ENCODE measurements at regions not wholly inside any gene's neighbourhood (a gene's known extent, or its start where the extent isn't known, plus 50 kb on each side); places are given as distances from the start of the nearest gene placed in this dataset.

- Histone ChIP-seq H3F3A (replicated peaks; ENCODE audit: low read depth) (no peaks in the 10 kb centered on the region), H3K27me3 (ENCODE audit: insufficient read depth) (no peaks in the 10 kb centered on the region), H3K79me2 (replicated peaks; ENCODE audit: insufficient read depth) (no peaks in the 10 kb centered on the region), H3K9me2 (ENCODE audit: insufficient read depth) (peaks cover 6% of the 10 kb centered on the region; the same call in 1 of the 2 replicates), H2AFZ (no peak overlapping the region), H3K4me2 (no peak overlapping the region), H3K36me3 (ENCODE audit: insufficient read depth) (no peaks in the 10 kb centered on the region), H4K20me1 (replicated peaks; ENCODE audit: insufficient read depth) (no peaks in the 10 kb centered on the region), H3K4me3 (no peak overlapping the region), H3K27ac (ENCODE audit: low read depth) (no peak overlapping the region), H3K4me1 (ENCODE audit: insufficient read depth) (no peaks in the 10 kb centered on the region)
- Mint-ChIP-seq H3K36me3 (ENCODE audit: low read depth) (no peaks in the 10 kb centered on the region), H3K4me1 (peaks cover 4% of the 10 kb centered on the region; the same call in 1 of the 3 replicates), H3K27me3 (ENCODE audit: insufficient read depth, low read depth, poor library complexity) (peaks cover 2% of the 10 kb centered on the region), H3K4me3 (no peak overlapping the region), H3K27ac (no peak overlapping the region), H3K9me3 (peaks cover 6% of the 10 kb centered on the region; the same call in 1 of the 3 replicates)
- DNase-seq (ENCODE audit: low spot score) = no peak
- TF ChIP-seq JUNB (IDR thresholded peaks at IDR 0.05; ENCODE audit: unreplicated experiment) = no peak
- no peak for TF ChIP-seq REST (IDR thresholded peaks at IDR 0.05; ENCODE audit: unreplicated experiment)
- TF ChIP-seq ZNF331 (CRISPR knock-in tag; IDR thresholded peaks at IDR 0.05; ENCODE audit: low read depth) = no peak
- no peak for TF ChIP-seq ZNF114 (CRISPR knock-in tag; IDR thresholded peaks at IDR 0.05)
- no peak for TF ChIP-seq EZH2 (IDR thresholded peaks at IDR 0.05; ENCODE audit: low read depth, unreplicated experiment)
- TF ChIP-seq POLR2AphosphoS5 (IDR thresholded peaks at IDR 0.05; ENCODE audit: low read depth) = no peak
- TF ChIP-seq STAT1 (IDR thresholded peaks at IDR 0.05; ENCODE audit: unreplicated experiment) = no peak
- TF ChIP-seq ETS1 (IDR thresholded peaks at IDR 0.05) = no peak
- no peak for TF ChIP-seq CTCF (conservative IDR thresholded peaks at IDR 0.05; ENCODE audit: low read depth in 2 of 2)
- no peak for TF ChIP-seq EZH2phosphoT487 (IDR thresholded peaks at IDR 0.05; ENCODE audit: unreplicated experiment)
- TF ChIP-seq CREB1 (CRISPR knock-in tag; IDR thresholded peaks at IDR 0.05; ENCODE audit: low read depth) = no peak
- no peak for ATAC-seq
These were observed 217.2 kb upstream of the CADM1 start for GRCh38 chr11:115721296-115721995.
